Stimulated activated CD4-positive, alpha-beta T cell treated with anti-CD3 and anti-CD28 coated beads, TNF-alpha, amount 100 ng/mL, for 24 hours (primary cell): ENCODE measurements at regions not wholly inside any gene's neighbourhood (a gene's known extent, or its start where the extent isn't known, plus 50 kb on each side); places are given as distances from the start of the nearest gene placed in this dataset.

ENCODE experiments used
- DNase-seq, 3 experiments: peaks; one replicate each; pipeline ENCODE4 v3.0.0-alpha.2; 2020; ENCODE audit warnings: low read depth in 3 of 3

GRCh38 chr5:158483281-158483860 is 616.3 kb downstream of the EBF1 start:
- DNase-seq, result no peak

- DNase-seq, result no peak
Measured at GRCh38 chr5:158482125-158482524, 617.6 kb downstream of the EBF1 start.

- DNase-seq, result no peak
Measured at GRCh38 chr5:158478139-158478538, 619.2 kb upstream of the CLINT1 start.

- DNase-seq, result no peak
Measured at GRCh38 chr5:158477214-158477613, 618.3 kb upstream of the CLINT1 start.

GRCh38 chr5:158473016-158473635 is 614.2 kb upstream of the CLINT1 start:
- DNase-seq, result no peak

- no peak for DNase-seq
Measured at GRCh38 chr5:158471535-158471924, 612.6 kb upstream of the CLINT1 start.

- no peak for DNase-seq
Measured at GRCh38 chr5:158470764-158471534, 612.0 kb upstream of the CLINT1 start.

GRCh38 chr5:158468444-158468843 is 609.5 kb upstream of the CLINT1 start:
- no peak for DNase-seq

GRCh38 chr5:158466191-158466590 is 607.2 kb upstream of the CLINT1 start:
- DNase-seq, result no peak

GRCh38 chr5:158465086-158465972 is 606.4 kb upstream of the CLINT1 start:
- DNase-seq, result no peak

- no peak for DNase-seq
Measured at GRCh38 chr5:158464383-158464782, 605.4 kb upstream of the CLINT1 start.

- peak in 1 of 3 experiments; percentile 25 for DNase-seq
Measured at GRCh38 chr5:158463938-158464337, 605.0 kb upstream of the CLINT1 start.

- no peak for DNase-seq
Measured at GRCh38 chr5:158463188-158463587, 604.2 kb upstream of the CLINT1 start.

- DNase-seq, result no peak
Measured at GRCh38 chr5:158462349-158463114, 603.6 kb upstream of the CLINT1 start.

GRCh38 chr5:158461240-158461854 is 602.4 kb upstream of the CLINT1 start:
- no peak for DNase-seq

- no peak for DNase-seq
Measured at GRCh38 chr5:158458086-158458485, 599.1 kb upstream of the CLINT1 start.

GRCh38 chr5:158456756-158457155 is 597.8 kb upstream of the CLINT1 start:
- DNase-seq, result no peak

- DNase-seq, result no peak
Measured at GRCh38 chr5:158456241-158456640, 597.3 kb upstream of the CLINT1 start.

- no peak for DNase-seq
Measured at GRCh38 chr5:158451993-158452672, 593.2 kb upstream of the CLINT1 start.
